Embryonic facial prominence (tissue), 1 donor: ENCODE measurements at regions not wholly inside any gene's neighbourhood (a gene's known extent, or its start where the extent isn't known, plus 50 kb on each side); places are given as distances from the start of the nearest gene placed in this dataset.
"Not testable (repeated sequence)": the region's sequence is repeated elsewhere in the genome, so short reads cannot be mapped to it uniquely, and the experiment has no call there.

Source experiments
- DNase-seq: peaks from one replicate; pipeline ENCODE4 v3.0.0-alpha.2; 2016; ENCODE audit errors: extremely low spot score

DNA sequence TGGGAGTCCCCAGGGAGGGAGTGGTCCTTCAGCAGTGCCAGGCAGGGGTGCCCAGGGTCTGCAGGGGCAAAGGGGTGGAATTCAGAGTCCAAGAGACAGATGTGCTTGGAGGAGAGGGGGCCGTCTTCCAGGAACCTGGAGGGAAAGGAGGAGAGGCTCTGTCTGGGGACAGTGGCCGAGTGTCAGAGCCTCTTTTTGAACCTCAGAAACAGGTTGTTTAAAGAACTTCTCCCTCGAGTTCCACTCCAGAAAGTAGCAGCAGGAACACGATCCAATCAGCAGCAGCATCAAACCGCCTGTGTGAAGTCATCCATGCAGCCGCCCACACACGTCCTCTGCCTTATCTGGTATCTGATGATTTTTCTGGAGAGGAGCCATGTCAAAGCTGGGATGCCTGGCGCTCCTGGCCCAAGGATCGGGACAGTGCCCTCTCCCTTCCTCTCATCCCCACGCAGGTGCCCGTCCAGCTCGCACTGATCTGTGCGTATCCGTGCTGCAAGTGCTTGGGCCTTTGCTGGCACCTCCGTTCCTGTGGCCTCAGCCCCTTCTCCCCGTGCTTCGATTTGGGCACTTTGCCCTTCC lies 205.1 kb downstream of the NDUFA10 start:
- DNase-seq: no peak

DNA sequence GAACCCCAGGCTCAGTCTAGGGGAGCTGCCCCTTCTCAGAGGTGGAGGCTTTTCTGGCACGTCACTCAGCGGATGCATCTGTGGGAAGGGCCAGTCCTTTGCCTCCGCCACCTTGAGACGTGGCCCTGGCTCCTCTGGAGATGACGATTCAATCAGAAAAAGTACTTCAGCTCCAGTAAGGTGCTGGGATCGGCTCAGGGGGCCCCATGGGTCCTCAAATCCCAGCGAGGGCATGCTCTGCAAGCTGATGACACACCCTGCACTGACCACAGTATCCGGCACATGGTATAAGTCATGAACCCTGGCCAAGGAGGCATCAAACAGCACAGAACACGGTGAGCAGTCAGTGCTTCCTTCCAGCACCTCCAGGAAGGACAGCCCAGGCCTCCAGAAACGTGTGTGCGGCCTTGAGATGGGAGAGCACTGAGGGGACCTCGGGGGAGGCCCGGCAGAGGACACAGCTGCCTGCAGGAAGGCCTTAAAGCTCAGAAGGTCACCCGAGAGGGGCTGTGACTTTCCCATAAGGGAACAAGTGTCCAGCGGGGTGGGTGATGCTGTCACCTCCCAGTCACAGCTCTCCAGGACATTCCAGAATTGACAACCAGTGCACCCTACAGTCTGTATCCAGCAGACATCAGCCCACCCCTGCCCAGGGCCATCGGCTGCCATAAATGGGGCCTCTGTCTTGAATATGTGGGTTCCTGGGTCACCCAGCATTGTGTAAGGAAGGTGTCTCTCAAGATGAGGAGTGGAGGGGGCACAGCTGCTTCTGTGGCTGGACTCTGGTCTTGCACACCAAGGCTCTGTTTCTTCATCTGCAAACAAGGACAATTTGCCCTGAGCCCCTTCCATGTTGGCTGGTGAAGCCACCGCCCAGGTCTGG lies 205.8 kb downstream of the NDUFA10 start:
- DNase-seq: no peak

DNA sequence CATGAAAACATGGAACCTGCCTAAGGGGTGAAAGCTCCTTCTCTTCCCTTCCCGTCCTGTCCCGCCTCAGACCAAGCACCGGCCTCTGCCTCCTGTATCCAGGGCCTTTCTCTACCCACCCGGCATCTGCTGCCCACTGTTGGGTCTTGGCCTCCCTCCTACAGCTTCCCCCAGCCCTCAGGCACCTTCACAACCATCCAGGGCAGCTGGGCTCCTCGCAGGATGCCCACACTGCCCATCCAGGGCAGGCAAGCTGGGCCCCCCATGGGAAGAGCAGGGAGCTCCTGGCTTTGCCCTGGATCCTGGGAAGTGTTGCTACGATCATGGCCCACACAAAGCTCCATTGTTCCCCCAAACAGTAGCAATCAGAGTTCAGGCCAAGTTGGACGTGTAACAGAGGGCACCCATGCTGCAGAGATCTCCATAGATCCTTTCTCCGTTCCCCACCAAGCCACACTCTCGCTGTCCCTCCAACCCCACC lies 206.6 kb downstream of the NDUFA10 start:
- DNase-seq: no peak

DNA sequence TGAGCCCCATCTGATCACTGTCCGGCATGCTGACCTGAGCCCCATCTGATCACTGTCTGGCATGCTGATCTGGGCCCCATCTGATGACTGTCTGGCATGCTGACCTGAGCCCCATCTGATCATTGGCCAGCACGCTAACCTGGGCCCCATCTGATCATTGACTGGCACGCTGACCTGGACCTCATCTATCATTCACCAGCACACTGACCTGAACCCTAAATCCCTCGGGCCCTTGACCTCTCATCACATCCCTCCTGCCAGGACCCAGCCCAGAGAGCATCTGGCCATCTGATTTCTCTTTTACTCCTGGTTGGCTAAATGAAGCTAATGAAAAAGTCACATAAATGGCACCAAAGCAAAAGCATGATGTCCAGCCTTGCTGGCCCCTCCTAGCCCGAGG lies 207.1 kb downstream of the NDUFA10 start:
- no peak for DNase-seq

DNA sequence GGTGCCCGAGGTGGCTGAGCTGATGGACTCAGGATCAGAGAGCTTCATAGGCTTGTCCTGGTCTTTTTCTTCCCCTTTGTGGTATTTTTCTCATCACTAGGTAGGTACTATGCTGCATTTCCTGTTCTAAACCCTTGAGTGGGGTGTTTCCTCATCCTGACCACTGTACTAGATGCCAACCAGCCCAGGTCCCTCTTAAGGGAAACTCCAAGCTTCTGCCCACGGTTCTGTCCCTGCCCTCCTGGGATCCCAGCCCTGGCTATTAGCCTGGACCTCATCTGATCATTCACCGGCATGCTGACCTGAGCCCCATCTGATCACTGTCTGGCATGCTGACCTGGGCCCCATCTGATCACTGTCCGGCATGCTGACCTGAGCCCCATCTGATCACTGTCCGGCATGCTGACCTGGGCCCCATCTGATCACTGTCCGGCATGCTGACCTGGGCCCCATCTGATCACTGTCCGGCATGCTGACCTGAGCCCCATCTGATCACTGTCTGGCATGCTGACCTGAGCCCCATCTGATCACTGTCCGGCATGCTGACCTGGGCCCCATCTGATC lies 207.6 kb downstream of the NDUFA10 start:
- DNase-seq: not testable (repeated sequence)

DNA sequence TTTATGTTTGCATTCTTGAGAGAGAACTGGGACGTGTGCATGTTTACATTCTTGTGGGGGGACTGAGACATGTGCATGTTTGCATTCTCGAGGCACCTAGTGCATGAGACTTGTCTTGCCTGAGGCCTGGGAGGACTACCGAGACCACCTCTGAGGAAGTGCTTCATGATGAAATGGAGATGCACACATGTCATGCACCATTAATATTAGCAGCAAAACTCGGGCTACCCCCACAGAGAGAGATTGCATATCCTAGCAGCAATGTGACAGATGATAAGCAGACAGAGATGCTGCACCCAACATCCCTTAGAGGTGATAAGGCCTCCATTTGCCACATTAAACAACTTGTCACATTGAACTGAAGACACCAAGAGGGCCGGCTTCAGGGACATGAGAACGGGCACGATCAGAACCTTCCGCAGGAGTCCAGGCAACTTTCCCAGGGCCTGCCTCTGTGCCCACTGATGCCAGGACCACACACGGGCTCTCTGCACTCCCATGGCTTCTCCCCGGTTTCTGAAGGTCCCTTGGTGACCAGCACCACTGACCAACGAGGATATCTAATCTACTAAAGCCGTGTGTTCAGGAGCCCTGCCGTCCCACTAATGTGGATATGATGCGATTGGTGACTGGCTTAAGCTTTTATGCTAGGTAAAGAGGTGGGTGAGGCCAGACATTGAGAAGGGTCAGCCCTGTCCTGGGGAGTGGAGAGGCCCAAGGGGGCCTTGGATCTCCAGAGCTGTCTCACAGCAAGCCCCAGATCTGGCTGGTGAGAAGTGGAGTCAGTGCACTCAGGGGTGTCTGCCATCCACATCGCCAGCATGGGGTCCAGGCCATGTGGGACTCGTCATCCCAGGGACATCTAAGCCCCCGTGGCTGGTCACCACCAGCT lies 208.3 kb downstream of the NDUFA10 start:
- no peak for DNase-seq

DNA sequence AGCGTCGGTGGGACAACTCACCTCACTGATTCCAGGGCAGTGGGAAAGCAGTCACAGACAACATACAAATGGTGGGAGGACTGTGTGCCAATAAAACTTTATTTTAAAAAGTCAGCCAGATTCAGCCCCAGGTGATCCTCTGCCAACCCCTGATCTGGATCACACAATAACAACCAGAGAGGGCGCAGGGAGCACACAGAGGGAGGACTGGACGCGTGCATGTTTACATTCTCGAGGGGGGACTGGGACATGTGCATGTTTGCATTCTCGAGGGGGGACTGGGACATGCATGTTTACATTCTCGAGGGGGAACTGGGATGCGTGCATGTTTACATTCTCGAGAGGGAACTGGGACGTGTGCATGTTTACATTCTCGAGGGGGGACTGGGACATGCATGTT lies 209.5 kb downstream of the NDUFA10 start:
- DNase-seq: no peak

DNA sequence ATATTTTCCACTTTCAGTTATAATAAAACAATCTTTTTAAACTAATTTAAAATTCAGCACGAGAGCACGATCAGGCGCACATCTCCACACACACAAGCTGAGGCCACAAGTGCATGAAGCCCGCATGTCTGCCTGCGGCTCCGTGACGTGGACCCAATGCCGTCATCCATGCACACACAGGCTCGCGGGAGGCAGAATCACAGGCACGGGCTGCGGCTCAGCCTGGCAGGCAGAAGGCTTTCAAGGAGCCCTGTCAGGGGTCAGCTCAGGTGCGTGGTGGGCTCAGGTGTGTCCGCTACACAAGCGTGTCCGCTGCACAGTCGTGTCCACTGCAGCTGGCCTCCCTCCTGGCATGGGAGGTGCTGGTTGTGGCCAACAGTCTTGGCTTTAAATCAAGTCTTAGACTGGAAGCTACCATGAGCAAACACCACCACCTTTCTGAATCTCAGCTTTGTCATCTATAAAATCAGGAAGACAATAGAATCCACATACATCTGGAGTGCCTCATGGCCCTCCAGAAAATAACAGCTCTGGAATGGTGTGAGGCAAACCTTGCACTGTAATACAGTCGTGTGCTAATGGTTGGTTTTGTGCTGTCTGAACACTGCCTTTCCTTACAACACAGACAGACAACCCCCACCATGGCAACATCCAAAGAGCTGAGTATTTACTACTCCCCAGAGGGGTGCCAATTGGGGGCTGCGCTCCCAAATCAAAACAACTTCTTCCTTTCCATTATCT lies 210.1 kb downstream of the NDUFA10 start:
- no peak for DNase-seq

DNA sequence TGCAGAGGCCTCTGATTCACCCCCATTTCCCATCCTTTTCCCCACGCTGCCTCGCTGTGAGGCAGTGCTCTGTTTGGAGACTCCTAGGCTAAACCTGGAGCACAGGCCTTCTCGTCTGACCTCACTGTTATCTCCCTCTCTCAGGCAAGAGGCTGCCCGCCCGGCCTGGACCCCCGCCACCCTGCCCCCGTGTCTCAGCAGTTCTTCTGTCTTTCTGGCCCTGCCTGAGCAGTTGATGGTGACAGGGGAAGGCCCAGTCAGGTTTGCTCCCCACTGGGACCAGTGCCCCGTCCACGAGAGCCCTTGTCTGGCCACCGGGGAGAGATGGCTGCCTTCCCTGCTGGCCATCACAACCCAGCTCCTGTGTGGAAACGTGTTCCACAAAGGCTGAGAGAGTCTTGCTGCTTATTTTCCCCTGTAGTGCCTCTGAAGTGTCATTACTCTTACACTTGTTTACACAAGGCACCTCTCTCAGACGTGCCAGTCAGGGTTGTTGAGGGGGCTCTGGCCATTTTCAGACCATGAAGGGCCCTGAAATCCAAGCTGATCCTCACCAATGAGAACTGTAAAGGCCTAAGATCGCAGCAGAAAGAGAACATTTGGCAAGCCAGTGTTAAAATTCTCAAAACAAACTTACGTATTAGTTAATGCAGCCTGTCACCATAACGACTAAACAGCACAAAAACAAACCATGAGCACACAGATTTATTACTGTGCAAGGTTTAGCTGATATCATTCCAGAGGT lies 210.9 kb downstream of the NDUFA10 start:
- peak; percentile 55 for DNase-seq

DNA sequence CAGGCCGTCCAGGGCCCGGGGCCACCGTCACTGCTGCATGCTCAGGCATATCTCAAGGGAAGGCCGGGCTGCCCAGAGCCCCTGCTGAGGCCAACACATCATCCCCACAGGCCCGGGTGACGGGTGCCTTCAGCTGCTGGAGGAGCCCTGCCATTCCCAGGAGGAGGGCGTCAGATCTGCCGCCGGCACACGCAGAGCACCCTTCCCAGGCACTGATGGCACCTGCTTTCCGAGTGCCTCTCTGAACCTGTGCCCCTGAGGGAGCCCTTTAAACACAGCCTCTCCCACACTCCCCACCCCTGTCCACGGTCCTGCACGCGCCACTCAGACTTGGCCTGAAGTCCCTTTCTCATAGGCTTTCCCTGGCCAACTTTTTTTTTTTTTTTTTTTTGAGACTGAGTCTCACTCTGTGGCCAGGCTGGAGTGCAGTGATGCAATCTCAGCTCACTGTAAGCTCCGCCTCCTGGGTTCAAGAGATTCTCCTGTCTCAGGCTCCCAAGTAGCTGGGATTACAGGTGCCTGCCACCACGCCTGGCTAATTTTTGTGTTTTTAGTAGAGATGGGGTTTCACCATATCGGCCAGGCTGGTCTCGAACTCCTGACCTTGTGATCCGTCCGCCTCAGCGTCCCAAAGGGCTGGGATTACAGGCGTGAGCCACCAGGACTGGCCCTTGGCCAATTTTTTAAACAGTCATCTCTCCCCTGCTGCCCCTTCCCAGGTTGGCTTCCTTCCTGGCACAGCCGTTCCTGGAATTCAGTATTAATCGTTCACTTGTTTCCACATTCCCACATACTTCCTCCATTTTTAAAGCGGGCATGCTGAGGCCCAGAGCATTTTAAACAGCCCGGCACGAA lies 211.7 kb downstream of the NDUFA10 start:
- DNase-seq: no peak

DNA sequence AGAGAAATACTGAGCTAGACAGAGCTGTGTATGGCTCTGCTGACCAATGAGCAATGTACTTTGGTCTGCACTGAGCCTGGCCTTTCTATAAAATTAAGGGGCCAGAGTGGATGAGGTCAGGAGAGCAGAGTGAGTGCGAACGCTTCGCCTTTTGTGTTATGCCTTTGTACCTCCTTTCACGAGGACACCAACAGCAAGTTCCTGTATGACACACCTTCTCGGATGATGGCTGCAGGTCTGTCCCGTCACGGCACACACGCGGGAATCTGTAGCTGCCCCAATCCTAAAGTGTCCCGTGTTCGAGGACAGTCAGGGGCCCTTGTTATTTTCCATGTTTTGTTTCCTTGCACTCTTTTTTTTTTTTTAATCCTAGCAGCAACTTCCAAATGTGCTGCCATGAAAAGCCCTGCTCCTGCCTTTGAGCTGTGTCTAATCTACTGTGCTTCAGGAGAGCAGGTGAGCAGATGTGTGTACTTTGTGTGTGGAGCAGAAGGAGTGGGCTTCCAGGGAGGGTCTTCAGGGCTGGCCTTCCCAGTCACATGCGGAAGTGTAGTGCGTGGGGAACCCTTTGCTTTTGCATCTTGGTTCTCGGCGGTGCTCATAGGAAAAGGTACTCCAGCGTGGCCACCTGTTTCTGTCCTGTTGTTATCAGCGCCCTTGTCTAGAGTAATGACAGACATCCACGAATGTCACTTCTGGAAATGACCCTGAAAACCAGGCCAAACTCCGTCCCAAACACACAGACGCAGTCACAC lies 213.2 kb downstream of the NDUFA10 start:
- no peak for DNase-seq

DNA sequence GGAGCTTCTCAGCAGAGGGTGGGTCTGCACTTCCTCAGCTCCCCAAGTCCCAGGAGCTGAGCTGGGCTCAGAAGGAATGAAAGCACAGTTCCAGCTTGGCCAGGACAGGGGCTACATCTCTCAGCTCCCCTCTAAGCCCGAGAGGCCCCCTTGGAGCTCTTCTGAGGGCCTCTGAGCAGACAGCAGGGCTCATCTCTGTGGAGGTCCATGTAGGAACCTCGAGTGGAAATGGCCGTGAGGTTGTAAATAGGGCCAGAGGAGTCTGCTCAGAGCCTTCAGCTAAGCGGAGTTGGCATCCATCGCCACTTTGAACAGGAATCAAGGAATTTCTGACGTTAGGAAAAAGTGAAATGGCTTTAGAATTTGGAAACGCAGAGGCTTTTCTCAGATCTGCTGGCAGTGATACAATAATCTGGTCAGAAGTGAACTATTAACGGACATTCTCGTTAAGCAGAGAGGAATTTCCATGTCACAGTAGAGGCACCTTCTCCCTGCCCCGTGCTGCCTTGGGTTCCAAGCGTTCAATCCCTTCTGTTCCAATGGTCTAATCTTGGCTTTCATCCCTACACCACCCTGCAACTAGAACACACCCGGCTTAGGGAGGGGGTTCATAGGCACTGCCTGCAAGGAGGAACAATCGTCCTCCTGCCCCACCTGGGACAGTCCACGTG lies 213.9 kb downstream of the NDUFA10 start:
- no peak for DNase-seq

DNA sequence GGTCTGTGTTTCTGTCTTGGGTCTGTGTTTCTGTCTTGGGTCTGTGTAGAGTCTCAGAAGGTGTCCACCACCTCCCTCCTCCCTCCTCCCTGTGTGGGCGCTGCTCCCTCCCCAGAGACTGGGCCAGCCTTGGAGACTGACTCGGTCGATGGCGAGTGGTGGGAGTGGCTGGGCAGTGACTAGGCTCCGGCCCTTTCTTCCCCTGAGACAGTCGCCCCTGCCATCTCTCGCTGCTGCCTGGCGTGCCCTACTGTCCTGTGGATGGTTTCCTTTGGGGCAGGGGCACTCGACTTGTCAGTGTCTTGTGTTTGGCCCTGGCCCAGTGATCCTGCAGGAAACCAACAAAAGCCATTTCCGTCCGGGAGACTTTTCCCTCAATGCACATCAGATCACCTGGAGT lies 215.8 kb downstream of the NDUFA10 start:
- DNase-seq: no peak

DNA sequence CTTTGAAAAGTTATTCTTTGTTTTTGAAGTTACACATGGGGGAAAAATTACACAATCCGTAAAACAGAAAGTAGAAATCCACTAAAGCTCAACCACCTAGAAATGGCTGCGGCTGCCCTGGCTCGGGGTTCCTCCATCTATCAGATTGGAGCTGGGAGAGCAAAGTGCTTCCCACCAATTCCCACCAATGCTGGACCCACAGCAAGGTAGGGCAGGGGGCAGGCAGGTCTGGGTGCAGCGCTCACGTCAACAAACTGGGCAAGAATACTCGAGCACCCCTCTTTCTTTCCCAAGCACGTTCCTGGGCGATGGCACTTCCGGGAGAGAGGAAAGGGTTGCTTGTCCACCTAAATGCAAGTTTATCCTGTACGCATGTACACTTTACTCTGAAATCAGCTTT lies 217.6 kb downstream of the NDUFA10 start:
- no peak for DNase-seq

DNA sequence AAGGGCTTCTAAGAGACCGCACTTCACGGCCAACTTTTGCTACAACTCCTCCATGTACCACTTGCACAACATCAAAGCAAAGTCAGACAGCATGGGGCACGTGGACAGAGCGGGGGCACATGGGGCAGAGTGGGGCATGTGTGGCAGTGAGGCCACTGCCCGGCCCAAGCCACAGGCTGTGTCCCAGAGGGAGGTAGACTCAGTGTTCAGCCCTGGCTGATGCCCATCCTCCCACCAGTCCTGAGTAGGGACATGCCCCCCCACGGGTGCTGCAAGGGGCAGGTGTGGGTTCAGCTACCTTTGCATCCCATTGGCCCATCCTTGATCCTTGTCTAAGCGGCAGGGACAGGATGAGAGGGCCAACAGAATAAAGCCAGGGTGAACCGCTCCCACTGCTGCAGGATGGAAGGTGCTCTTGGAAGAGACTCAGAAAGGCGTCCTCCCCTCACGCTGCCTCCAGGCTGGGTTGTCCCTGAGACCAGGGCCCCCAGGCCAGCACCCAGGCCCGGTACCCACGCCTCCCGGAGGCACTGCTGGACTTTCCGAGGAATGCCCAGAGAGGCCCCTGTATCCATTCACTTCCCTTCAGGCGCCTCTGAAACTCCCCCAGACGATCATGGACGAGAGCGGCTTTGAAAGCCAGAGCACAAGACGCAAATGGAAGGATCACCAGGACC lies 218.2 kb downstream of the NDUFA10 start:
- no peak for DNase-seq

DNA sequence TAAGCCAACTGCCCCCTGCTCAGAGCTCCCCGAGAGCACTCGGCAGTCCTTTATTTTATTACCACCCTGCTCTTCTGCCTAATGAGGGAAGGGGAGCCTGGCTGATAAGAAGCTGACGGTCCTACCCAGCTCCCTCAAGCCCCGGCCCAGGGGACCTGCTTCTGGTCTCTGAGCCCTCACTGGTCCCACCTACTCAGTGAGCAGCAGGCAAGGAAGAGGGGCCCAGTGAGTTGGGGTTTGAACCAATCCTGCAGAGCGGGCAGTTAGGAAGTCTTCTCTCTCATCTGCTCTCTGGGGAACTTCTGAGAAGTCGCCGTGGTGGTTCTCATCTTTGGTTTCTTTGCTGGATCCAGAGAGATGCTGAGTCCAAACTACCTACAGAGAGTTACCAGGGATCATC lies 218.9 kb downstream of the NDUFA10 start:
- DNase-seq: no peak

DNA sequence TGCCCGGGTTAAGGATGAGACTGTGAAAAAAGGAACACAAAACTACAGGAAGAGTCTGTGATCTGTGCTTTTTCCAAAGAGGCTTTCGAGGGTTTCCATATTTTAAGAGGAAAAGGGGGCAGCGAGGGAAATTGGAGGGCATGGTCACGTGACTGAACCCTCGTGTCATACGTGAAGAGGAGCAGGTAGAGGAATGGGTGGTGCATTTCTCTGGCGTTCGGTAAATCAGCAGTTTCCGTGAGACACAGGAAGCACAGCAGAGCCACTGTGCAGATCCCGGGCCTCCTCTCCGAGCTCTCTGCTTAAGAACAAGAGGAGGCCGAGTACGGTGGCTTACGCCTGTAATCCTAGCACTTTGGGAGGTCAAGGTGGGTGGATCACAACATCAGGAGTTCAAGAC lies 219.7 kb downstream of the NDUFA10 start:
- DNase-seq: no peak

DNA sequence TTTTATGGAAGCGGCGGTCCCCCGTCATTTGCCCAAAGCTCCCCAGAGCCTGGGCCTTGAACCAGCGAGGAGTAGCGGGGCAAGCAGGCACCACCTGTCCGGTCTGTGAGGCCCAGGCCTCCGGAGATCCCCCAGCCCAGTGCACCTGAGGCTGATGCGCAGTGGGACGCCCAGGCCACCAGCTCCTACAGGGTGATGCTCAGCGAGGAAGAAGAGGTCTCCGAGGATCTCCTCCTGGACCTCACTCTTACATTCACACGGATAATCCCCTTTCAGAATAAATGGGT lies 220.2 kb downstream of the NDUFA10 start:
- no peak for DNase-seq
